ENCODE measurements at regions not wholly inside any gene's neighbourhood (a gene's known extent, or its start where the extent isn't known, plus 50 kb on each side); places are given as distances from the start of the nearest gene placed in this dataset.

- H2AFZ ChIP-seq (ENCODE audit: low read length) = no peak overlapping the region
- H2BK5ac ChIP-seq (ENCODE audit: insufficient read length, low read length) = no peak overlapping the region
- Mint-ChIP-seq H3K27me3 (ENCODE audit: low read depth) (peaks cover 10% of the 10 kb centered on the region), H3K9me3 (no peaks in the 10 kb centered on the region; a peak in 1 of 5 replicates), H3K36me3 (ENCODE audit: insufficient read depth in 1 of 3, low read depth in 3 of 3) (no peaks in the 10 kb centered on the region), H3K4me3 (no peak overlapping the region), H3K27ac (no peak overlapping the region), H3K4me1 (no peaks in the 10 kb centered on the region)
- no peak overlapping the region for H3K14ac ChIP-seq (ENCODE audit: insufficient read depth, low read length)
- TF ChIP-seq CTCF (conservative IDR thresholded peaks at IDR 0.05) = no peak
- no peak overlapping the region for H3K4ac ChIP-seq (ENCODE audit: low read depth, low read length)
- no peaks in the 10 kb centered on the region for H3K79me1 ChIP-seq (ENCODE audit: insufficient read depth, low read depth, low read length, poor library complexity, severe bottlenecking)
- H3K23me2 ChIP-seq (ENCODE audit: insufficient read length, low read depth, low read length, poor library complexity, severe bottlenecking) = no peaks in the 10 kb centered on the region
- H2BK20ac ChIP-seq (ENCODE audit: low read depth, low read length, poor library complexity, severe bottlenecking) = no peak overlapping the region
- H3K4me2 ChIP-seq (ENCODE audit: insufficient read depth, insufficient read length, low read length) = no peak overlapping the region
- WGBS (ENCODE audit: extremely low coverage, insufficient read length, low lambda C conversion rate) = no CpG with 5 or more reads among the region's 9 CpGs
- H3T11ph ChIP-seq (ENCODE audit: low read length) = no peak overlapping the region
- no peak overlapping the region for H4K5ac ChIP-seq (ENCODE audit: insufficient read length, low read depth, low read length)
- no peak overlapping the region for H2BK120ac ChIP-seq (ENCODE audit: low read depth, low read length, poor library complexity, severe bottlenecking)
- no peaks in the 10 kb centered on the region for H3K79me2 ChIP-seq (ENCODE audit: insufficient read depth, low read length)
- no peak overlapping the region for H2BK12ac ChIP-seq (ENCODE audit: insufficient read length, low read depth, low read length)
- H3K9ac ChIP-seq (ENCODE audit: extremely low read depth, insufficient read length, low read length) = no peak overlapping the region
- no peak for DNase-seq
- H3K9me3 ChIP-seq (ENCODE audit: control insufficient read depth, low read depth, low read length) = no peaks in the 10 kb centered on the region
- H4K8ac ChIP-seq (replicated peaks; ENCODE audit: insufficient read length, low read depth, low read length) = no peak overlapping the region
- no peaks in the 10 kb centered on the region for H3K27me3 ChIP-seq (ENCODE audit: insufficient read depth, low read length)
- no peak overlapping the region for H3K27ac ChIP-seq (ENCODE audit: insufficient read length, low read depth, low read length)
- no peaks in the 10 kb centered on the region for H3K4me1 ChIP-seq (ENCODE audit: insufficient read depth, low read length)
- H2BK15ac ChIP-seq (ENCODE audit: low read depth, low read length) = no peak overlapping the region
- H4K20me1 ChIP-seq (ENCODE audit: control insufficient read depth, insufficient read depth, insufficient read length) = no peaks in the 10 kb centered on the region
- H2AK5ac ChIP-seq (ENCODE audit: insufficient read length, low read length) = no peak overlapping the region
- no peak overlapping the region for H3K56ac ChIP-seq (ENCODE audit: insufficient read length, low read depth, low read length)
- H3K18ac ChIP-seq (ENCODE audit: insufficient read length, low read depth, low read length) = no peak overlapping the region
- H4K91ac ChIP-seq (ENCODE audit: insufficient read length, low read depth, low read length) = no peak overlapping the region
- H3K23ac ChIP-seq (ENCODE audit: insufficient read length, low read depth, low read length) = no peak overlapping the region
These were observed 560.7 kb downstream of the GLRX3 start for GRCh38 chr10:130696870-130697269.

All from H9 (cell line).